Hepatic stellate cell (primary cell): ENCODE measurements at regions not wholly inside any gene's neighbourhood (a gene's known extent, or its start where the extent isn't known, plus 50 kb on each side); places are given as distances from the start of the nearest gene placed in this dataset.

Experiments
- DNase-seq: peaks from one replicate; pipeline ENCODE4 v3.0.0; 2011; ENCODE audit warnings: low spot score

- no peak for DNase-seq
Observed at GRCh38 chr1:163813251-163813650, 491.5 kb downstream of the NUF2 start.

DNA sequence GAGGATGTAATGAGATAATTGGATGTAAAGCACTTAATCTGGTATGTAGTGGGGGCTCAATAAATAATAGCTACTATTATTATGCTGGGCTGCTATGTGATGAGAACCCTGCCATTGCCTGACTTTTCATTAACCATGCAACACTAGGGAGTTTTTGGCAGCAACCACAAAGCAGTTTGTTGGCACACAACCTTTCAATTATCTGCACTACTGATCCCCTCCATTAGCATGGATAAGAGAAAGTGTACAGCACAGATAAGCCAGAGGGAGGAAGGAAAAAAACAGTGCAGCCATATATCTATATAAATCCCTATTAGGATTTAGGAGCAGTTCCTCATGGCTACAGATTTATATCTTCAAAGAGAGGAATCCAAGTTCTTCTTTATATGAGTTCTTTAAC is 498.5 kb downstream of the NUF2 start:
- no peak for DNase-seq

DNA sequence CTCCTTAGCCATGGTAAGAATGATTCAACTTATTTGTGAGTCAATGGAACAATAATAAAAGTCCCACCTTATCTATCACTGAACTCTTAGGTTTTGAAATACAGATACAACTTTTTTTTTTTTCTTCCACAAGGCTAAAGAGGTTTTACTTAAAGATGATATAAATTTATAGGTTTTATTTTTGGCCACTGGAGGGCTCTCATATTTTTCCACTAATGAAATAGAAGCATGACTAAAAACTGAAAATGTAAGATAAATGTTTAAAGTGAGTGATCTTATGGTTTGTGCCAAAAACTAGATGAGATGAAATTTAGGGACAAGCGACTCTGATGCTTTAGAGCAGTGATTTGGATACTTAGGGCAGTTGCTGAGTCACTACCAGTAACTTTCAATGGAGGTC is 499.0 kb downstream of the NUF2 start:
- DNase-seq = no peak

GRCh38 chr1:163821679-163822078 is 499.9 kb downstream of the NUF2 start:
- no peak for DNase-seq

GRCh38 chr1:163823017-163823416 is 501.3 kb downstream of the NUF2 start:
- DNase-seq = no peak

GRCh38 chr1:163824006-163824405 is 502.3 kb downstream of the NUF2 start:
- peak; percentile 12 for DNase-seq

GRCh38 chr1:163824490-163824889 is 502.7 kb downstream of the NUF2 start:
- DNase-seq = no peak

DNA sequence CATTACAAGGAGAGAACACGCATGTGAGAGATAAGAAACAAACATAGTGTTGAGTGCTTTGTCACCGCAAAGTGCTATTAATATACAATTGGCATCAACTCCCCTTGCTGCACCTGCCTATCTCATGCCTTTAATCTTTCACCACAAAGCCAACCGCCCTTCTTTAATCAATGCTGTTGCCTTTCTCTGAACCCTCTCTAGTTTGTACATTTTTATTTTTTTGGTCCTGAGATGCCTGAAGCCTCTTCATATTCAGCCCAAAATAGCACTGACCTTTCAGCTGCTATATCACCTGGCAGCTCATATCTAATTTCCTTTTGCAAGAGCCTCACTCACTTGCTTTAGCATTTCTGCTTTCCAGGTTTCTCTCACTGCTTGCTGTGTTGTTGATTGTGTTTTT is 504.7 kb downstream of the NUF2 start:
- DNase-seq = no peak

- DNase-seq = no peak
Observed at GRCh38 chr1:163834778-163835177, 513.0 kb downstream of the NUF2 start.

DNA sequence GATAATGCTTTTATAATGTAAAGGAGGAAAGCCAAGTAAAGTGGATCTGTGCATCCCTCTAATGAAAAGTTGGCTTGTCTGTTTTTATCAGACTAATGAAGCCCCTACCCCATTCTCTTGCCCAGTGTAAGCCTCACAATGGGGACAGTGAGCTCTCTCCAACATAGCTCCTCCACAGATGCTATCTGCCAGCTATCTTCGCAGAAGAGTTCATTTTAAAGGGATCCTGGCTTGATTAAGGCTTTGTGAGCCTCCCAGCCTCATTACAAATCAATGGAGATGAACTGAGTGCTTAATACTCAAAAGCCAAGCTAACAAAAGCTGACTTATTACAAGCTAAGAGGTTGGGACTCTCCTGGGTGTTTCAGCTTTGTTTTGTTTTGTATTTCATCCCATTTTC is 514.7 kb downstream of the NUF2 start:
- DNase-seq = no peak

DNA sequence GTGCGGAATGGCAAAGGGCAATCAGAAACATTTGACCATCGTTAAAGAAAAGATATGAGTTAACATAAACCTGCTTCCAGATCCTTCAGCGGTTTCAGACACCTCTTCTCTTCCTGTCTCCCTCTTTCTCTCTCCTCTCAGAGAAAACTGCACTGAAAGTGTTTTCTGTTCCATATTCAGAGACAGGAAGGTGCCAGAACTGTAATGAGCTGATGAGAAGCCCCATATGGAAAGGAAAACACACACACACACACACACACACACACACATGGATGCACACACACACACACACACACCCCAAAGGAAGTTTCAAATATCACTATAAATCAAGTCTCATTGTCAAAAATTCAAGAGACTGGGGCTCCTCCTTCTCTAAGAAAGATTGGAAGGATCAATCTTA is 515.5 kb downstream of the NUF2 start:
- no peak for DNase-seq

- DNase-seq = no peak
Observed at GRCh38 chr1:163842571-163842970, 520.8 kb downstream of the NUF2 start.

DNA sequence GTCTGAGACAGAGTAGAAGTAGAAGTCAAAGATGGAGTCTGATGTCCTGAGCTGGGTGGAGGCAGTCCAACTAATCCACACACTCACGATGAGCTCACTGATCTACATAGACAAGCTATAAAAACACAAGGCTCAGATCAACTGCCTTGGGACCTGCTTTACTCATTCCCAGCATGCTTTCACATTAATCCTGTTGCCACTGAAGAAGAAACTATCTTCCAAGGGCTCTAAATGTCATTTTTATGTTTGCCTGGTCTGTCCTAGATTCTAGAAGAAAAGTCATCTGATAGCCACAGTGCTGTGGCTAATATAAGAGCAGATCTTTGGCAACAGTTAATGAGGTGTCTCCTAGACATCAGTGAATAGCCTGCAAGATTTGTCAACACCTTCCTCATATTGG is 522.7 kb downstream of the NUF2 start:
- peak; percentile 37 for DNase-seq

GRCh38 chr1:163845279-163845678 is 523.5 kb downstream of the NUF2 start:
- DNase-seq = no peak

GRCh38 chr1:163863731-163864130 is 542.0 kb downstream of the NUF2 start:
- no peak for DNase-seq

- DNase-seq = no peak
Observed at GRCh38 chr1:163864207-163864606, 542.5 kb downstream of the NUF2 start.

DNA sequence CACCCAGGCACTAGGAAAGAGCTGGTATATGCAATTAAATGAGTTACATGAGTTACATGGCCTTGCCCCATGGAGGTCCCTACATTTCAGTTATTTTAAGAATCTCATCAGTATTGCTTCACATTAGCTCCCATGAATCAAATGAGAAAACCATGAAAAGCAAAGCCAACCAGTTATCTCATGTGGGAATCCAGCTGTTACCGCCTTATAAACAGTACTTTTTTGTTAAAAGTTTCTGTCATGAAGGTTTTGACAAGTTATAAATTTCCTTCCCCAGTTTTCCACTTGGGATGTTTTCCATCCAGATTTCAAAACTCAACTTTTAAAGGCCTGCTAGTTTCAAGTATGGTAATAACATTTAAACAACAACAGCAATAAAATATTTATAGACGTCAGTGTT is 544.8 kb downstream of the NUF2 start:
- no peak for DNase-seq

DNA sequence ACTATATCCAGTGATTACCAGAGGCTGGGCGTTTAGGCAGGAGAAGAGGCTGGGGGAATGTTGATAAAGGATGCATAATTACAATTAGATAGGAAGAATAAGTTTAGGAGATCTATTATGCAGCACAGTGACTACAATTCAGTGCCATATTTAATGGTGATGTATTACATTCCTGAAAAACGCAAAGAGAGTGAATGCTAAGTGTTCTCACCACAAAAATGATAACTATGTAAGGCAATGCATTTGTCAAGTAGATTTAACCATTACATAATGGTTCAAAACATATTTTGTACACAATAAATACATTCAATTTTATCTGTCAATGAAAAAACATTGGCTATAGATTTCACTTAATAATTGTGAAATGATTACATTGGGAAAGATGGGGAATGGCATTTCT is 548.9 kb downstream of the NUF2 start:
- DNase-seq = no peak

DNA sequence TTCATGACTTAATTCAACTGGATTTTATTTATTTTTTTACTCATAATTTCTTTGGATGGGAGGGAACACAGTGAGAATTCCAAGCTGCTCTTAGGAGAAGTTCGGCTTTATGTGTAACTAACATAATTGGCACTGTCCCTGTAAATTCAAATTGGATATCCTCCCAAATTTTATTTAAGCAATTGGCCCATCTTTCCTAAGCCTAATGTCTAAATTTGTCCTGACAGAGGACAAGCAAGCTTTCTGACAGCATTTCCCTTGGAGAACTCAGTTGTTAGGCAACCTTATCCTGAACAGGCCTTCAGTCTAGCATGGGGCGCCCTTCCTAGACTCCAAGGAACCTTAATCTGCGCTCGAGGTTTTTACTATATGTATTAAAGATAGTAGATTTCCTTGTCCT is 550.3 kb downstream of the NUF2 start:
- DNase-seq = no peak

DNA sequence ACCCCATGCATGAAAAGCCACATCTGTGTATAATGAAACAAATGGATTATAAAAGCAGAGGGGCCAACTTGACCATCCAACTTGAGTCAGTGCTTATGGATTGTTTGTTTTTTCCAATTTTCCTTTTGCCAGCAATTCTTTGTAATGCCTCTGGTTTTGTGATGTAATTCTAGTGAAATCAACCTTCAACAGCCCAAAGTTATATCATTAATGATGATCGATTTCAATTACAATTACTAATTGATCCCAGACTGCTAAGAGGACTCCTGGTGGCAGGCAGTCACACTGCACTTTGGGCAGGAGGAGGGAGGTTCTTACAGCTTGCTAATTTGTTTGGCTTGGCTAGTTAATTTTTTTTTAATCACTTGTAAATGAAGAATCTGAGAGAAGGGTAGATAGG is 552.3 kb downstream of the NUF2 start:
- DNase-seq = no peak

- peak; percentile 43 for DNase-seq
Observed at GRCh38 chr1:163875200-163875926, 553.6 kb downstream of the NUF2 start.

DNA sequence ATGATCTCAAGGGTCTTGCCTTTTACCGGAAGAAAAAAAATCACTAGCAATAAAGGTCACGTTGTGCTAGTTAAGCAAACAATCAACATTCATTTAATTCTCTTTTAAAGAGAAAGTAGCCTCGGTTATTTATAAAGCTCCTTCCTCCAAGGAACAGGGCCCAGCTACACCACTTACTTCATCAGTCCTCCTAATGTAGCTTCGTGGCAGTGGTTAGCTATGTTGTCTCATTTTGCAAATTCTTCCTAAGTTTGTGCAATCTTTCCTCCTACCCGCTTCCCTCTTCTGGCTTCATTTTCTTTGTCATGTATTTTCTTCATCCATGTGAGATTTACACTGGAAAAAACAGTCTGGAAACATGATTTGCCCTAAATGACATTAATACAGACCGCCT is 554.2 kb downstream of the NUF2 start:
- peak; percentile 14 for DNase-seq

DNA sequence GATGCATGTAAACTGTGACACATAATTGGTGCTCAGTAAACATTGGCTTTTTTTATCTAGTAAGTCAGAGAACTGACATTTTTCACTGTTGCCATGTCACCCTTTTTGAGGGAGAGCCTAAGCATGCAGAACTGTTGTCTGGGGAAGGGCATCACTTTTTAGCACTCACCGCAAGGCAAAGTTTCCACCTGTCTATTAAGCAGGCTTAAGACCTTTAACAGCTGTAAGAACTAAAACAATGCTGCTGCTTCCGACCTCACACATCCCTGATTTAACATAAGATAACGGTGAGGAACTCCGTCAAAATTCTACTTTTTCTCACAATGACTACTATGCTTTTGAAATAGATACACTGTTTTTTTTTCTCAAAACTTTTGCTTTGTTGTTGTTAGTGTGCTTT is 554.8 kb downstream of the NUF2 start:
- no peak for DNase-seq

GRCh38 chr1:163877016-163877415 is 555.3 kb downstream of the NUF2 start:
- DNase-seq = no peak

DNA sequence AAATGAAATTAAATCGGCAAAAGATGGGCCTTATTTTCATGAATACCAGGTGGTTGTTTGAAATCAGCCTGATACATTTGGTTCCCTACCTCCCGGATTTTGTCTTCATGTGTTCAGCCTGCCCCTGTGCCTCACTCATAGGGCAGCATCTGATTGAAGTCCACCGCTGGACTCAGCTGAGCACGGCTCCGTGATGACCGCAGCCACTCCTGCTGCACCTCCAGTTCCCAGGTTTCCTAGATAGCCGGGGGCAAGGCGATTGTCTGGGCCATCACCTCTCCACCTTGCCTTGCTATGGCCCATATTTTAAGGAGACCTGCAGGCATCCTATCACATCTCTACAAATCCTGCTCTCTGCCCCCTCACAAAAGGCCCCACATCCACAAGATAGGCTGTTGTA is 563.8 kb downstream of the NUF2 start:
- no peak for DNase-seq
